Ovary (tissue), 7 donors: ENCODE measurements at regions not wholly inside any gene's neighbourhood (a gene's known extent, or its start where the extent isn't known, plus 50 kb on each side); places are given as distances from the start of the nearest gene placed in this dataset.

Experiments
- DNase-seq, 5 donors: peaks; one replicate each; pipeline ENCODE4 v3.0.0-alpha.2; 2019 to 2020
- H3K27ac ChIP-seq, 2 donors: fragments of 200-600 bp; one replicate each; pipeline versions ENCODE4 v1.5.1 to v1.8.0; 2019 to 2022
- H3K27me3 ChIP-seq: fragments of 200-600 bp; one replicate; pipeline ENCODE4 v1.8.0; 2022
- H3K36me3 ChIP-seq: fragments of 200-600 bp; sonication (generic); one replicate; pipeline ENCODE4 v1.5.1; 2019
- H3K4me1 ChIP-seq: one replicate; pipeline ENCODE4 v1.8.1; 2013; ENCODE audit warnings: mild to moderate bottlenecking, moderate library complexity; ENCODE audit not compliant: insufficient read depth
- H3K4me3 ChIP-seq: fragments of 200-600 bp; sonication (generic); one replicate; pipeline ENCODE4 v1.5.1; 2017
- H3K9me3 ChIP-seq, 2 donors: fragments of 200-600 bp in 1 of 2; sonication (generic) in 1 of 2; one replicate each; pipeline versions ENCODE4 v1.5.1 to v1.8.1; 2013 to 2019; ENCODE audit warnings: mild to moderate bottlenecking in 1 of 2, moderate library complexity in 1 of 2
- CTCF ChIP-seq, 3 donors: fragments of 450-650 bp in 2 of 3; fragments of 200-600 bp in 1 of 3; IDR thresholded peaks; one replicate each; pipeline versions ENCODE4 v1.5.1 to v1.8.0; 2016 to 2022; ENCODE audit warnings: antibody characterized with exemption in 3 of 3, mild to moderate bottlenecking in 1 of 3
- EP300 ChIP-seq: sonication (generic); formaldehyde crosslinking; IDR thresholded peaks from one replicate; pipeline ENCODE4 v1.6.1; 2017; ENCODE audit warnings: antibody characterized with exemption
- POLR2A ChIP-seq: fragments of 450-650 bp; IDR thresholded peaks from one replicate; pipeline ENCODE4 v1.6.1; 2017; ENCODE audit warnings: antibody characterized with exemption, mild to moderate bottlenecking, moderate library complexity
- WGBS, 3 donors: extraction: QIAGEN DNeasy Blood & Tissue Kit in 1 of 3; methylation state at CpG; one replicate each; pipeline versions ENCODE4 v1.1.5 to v1.1.7; 2013 to 2017; 5-methylcytosine and 5-hydroxymethylcytosine counted together
- intact Hi-C, 4 donors: fragments of 100-400 bp; cut with DNase I; formaldehyde crosslinking; loops; one replicate each; pipeline versions ENCODE4 v1.11.0 to v1.15.1; 2022 to 2023
- donor health status: DM: no; HTN: no; CAD: no; lungs with moderate emphysema.
- donor health status: DM: no; HTN: no; CAD: no.
- donor health status: Bipolar disorder and iron deficiency.
- donor health status: DM: no; HTN: no; CAD: no.
- donor health status: DM: yes; HTN: yes; CAD: no.

- no peak overlapping the region for H3K27ac ChIP-seq
- intact Hi-C loops, result loop anchor here in 1 of 4 donors (10.0 kb wide), 1 partner anchor 111 kb away; no protein-coding TSS in a partner anchor
These were observed 60.7 kb upstream of the STK38L start for GRCh38 chr12:27183342-27183741.

GRCh38 chr12:27185234-27186021 lies 58.7 kb upstream of the STK38L start:
- Histone ChIP-seq H3K27me3 (no peaks in the 10 kb centered on the region), H3K36me3 (no peaks in the 10 kb centered on the region), H3K4me3 (no peak overlapping the region), H3K27ac (no peak overlapping the region), H3K4me1 (no peaks in the 10 kb centered on the region), H3K9me3 (no peaks in the 10 kb centered on the region)
- intact Hi-C loops, result loop anchor here in 1 of 4 donors (10.0 kb wide), 1 partner anchor 109 kb away; no protein-coding TSS in a partner anchor
- no peak for TF ChIP-seq CTCF (IDR thresholded peaks at IDR 0.05)
- TF ChIP-seq EP300, result no peak
- TF ChIP-seq POLR2A, result no peak
- 49 to 79% (median 59%) methylated on average over 4 of the region's 4 CpGs for WGBS, 3 donors
- no peak for DNase-seq

More at GRCh38 chr12:27183342-27183741, 60.7 kb upstream of the STK38L start:
- Histone ChIP-seq H3K4me1 (no peaks in the 10 kb centered on the region), H3K27me3 (no peaks in the 10 kb centered on the region), H3K4me3 (no peak overlapping the region), H3K9me3 (no peaks in the 10 kb centered on the region), H3K36me3 (no peaks in the 10 kb centered on the region)
- 38 to 67% (median 41%) methylated on average over 2 of the region's 2 CpGs for WGBS, 3 donors
- TF ChIP-seq POLR2A (no peak), CTCF (IDR thresholded peaks at IDR 0.05) (no peak), EP300 (no peak)
- DNase-seq, result no peak

GRCh38 chr12:27186022-27186839 lies 57.9 kb upstream of the STK38L start:
- H3K4me3 ChIP-seq, result no peak overlapping the region

More at GRCh38 chr12:27186022-27186839, 57.9 kb upstream of the STK38L start:
- H3K9me3 ChIP-seq, result no peaks in the 10 kb centered on the region
- no peaks in the 10 kb centered on the region for H3K27me3 ChIP-seq
- no peak overlapping the region for H3K27ac ChIP-seq
- intact Hi-C loops, result loop anchor here in 1 of 4 donors (10.0 kb wide), 1 partner anchor 109 kb away; no protein-coding TSS in a partner anchor
- H3K4me1 ChIP-seq, result peaks cover 2% of the 10 kb centered on the region
- TF ChIP-seq CTCF (IDR thresholded peaks at IDR 0.05) (no peak), EP300 (no peak), POLR2A (no peak)
- DNase-seq, result no peak
- 77 to 87% (median 86%) methylated on average over 6 of the region's 6 CpGs for WGBS, 3 donors
- H3K36me3 ChIP-seq, result no peaks in the 10 kb centered on the region
